ENCODE measurements at regions not wholly inside any gene's neighbourhood (a gene's known extent, or its start where the extent isn't known, plus 50 kb on each side); places are given as distances from the start of the nearest gene placed in this dataset.

- no peak for DNase-seq (ENCODE audit: low read depth in 2 of 2)
These were observed 126.9 kb upstream of the HES1 start for GRCh38 chr3:194009019-194009418.

- no peak for DNase-seq (ENCODE audit: low read depth in 2 of 2)
These were observed 125.9 kb upstream of the HES1 start for GRCh38 chr3:194009892-194010533.

GRCh38 chr3:194011807-194012206 lies 124.1 kb upstream of the HES1 start:
- no peak for DNase-seq (ENCODE audit: low read depth in 2 of 2)

- no peak for DNase-seq (ENCODE audit: low read depth in 2 of 2)
These were observed 122.0 kb upstream of the HES1 start for GRCh38 chr3:194013928-194014327.

- DNase-seq (ENCODE audit: low read depth in 2 of 2) = no peak
These were observed 121.2 kb upstream of the HES1 start for GRCh38 chr3:194014756-194015155.

GRCh38 chr3:194019398-194020165 lies 116.4 kb upstream of the HES1 start:
- DNase-seq (ENCODE audit: low read depth in 2 of 2) = no peak

GRCh38 chr3:194022052-194022451 lies 113.9 kb upstream of the HES1 start:
- no peak for DNase-seq (ENCODE audit: low read depth in 2 of 2)

- no peak for DNase-seq (ENCODE audit: low read depth in 2 of 2)
These were observed 113.1 kb upstream of the HES1 start for GRCh38 chr3:194022816-194023215.

GRCh38 chr3:194023501-194024280 lies 112.3 kb upstream of the HES1 start:
- no peak for DNase-seq (ENCODE audit: low read depth in 2 of 2)

GRCh38 chr3:194025119-194025518 lies 110.8 kb upstream of the HES1 start:
- no peak for DNase-seq (ENCODE audit: low read depth in 2 of 2)

GRCh38 chr3:194025951-194026350 lies 110.0 kb upstream of the HES1 start:
- no peak for DNase-seq (ENCODE audit: low read depth in 2 of 2)

- DNase-seq (ENCODE audit: low read depth in 2 of 2) = no peak
These were observed 107.4 kb upstream of the HES1 start for GRCh38 chr3:194028434-194029004.

- DNase-seq (ENCODE audit: low read depth in 2 of 2) = no peak
These were observed 106.1 kb upstream of the HES1 start for GRCh38 chr3:194029846-194030245.

GRCh38 chr3:194030372-194030771 lies 105.6 kb upstream of the HES1 start:
- DNase-seq (ENCODE audit: low read depth in 2 of 2) = no peak

GRCh38 chr3:194031349-194031748 lies 104.6 kb upstream of the HES1 start:
- no peak for DNase-seq (ENCODE audit: low read depth in 2 of 2)

GRCh38 chr3:194031867-194032635 lies 103.9 kb upstream of the HES1 start:
- DNase-seq (ENCODE audit: low read depth in 2 of 2) = no peak

- DNase-seq (ENCODE audit: low read depth in 2 of 2) = no peak
These were observed 103.0 kb upstream of the HES1 start for GRCh38 chr3:194032828-194033435.

- no peak for DNase-seq (ENCODE audit: low read depth in 2 of 2)
These were observed 101.3 kb upstream of the HES1 start for GRCh38 chr3:194034346-194035336.

GRCh38 chr3:194035406-194036138 lies 100.4 kb upstream of the HES1 start:
- DNase-seq (ENCODE audit: low read depth in 2 of 2) = no peak

Data from fibroblast of skin of left quadriceps (primary cell).